ENCODE measurements at regions not wholly inside any gene's neighbourhood (a gene's known extent, or its start where the extent isn't known, plus 50 kb on each side); places are given as distances from the start of the nearest gene placed in this dataset.

DNA sequence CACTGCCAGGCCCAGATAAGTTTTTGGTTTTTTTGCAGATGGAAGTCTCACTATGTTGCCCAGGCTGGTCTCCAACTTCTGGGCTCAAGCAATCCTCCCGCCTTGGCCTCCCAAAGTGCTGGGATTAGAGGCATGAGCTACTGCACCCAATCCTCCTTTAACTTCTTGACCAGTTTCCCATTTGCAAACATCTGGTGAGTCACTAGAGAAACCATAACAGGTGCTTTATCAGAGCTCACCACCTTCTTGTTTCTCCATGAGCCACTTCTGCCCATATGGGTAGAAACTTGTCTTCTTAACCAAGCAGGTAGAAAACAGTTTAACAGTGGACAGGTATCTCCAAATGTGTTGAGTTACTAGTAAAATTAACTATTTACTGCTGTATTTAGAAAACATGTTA is 128.4 kb upstream of the AP1S2 start:
- POLR2A ChIA-PET (ENCODE audit: unreplicated experiment) = no interaction called here
- in situ Hi-C loops (cut with MboI; ENCODE audit: low sequenced_read_pairs) = no loop called here

More for the DNA sequence above, 128.4 kb upstream of the AP1S2 start:
- CTCF ChIA-PET = no interaction called here
- Histone ChIP-seq H2AK9ac (replicated peaks; ENCODE audit: low read depth, low read length, poor library complexity) (no peak overlapping the region), H3K4me2 (ENCODE audit: low read depth, low read length) (no peak overlapping the region), H3K36me3 (ENCODE audit: control insufficient read depth, insufficient read depth, low read length) (no peaks in the 10 kb centered on the region), H2BK20ac (ENCODE audit: low read depth, low read length) (no peak overlapping the region), H2BK5ac (ENCODE audit: low read depth, low read length, poor library complexity, severe bottlenecking) (no peak overlapping the region), H2BK15ac (ENCODE audit: low read depth, low read length) (no peak overlapping the region), H3K14ac (replicated peaks; ENCODE audit: low read depth, low read length) (no peak overlapping the region), H3K23ac (ENCODE audit: low read depth, low read length) (no peak overlapping the region), H4K20me1 (ENCODE audit: insufficient read depth, low read length) (no peaks in the 10 kb centered on the region), H3K4ac (ENCODE audit: low read depth, low read length) (no peak overlapping the region), H3K27me3 (ENCODE audit: control insufficient read depth, insufficient read depth, low read length) (no peaks in the 10 kb centered on the region), H3K9me3 (ENCODE audit: control insufficient read depth, insufficient read depth, low read length) (no peaks in the 10 kb centered on the region), H3K4me1 (ENCODE audit: control insufficient read depth, insufficient read depth, low read length) (no peaks in the 10 kb centered on the region), H2AK5ac (ENCODE audit: low read depth, low read length) (no peak overlapping the region), H2AFZ (replicated peaks; ENCODE audit: low read length, poor library complexity) (no peak overlapping the region), H2BK120ac (ENCODE audit: low read depth, low read length) (no peak overlapping the region), H3K18ac (ENCODE audit: low read depth, low read length) (no peak overlapping the region), H3K56ac (ENCODE audit: extremely low read depth, insufficient read depth, low read length) (no peak overlapping the region), H4K5ac (ENCODE audit: low read depth, low read length) (no peak overlapping the region), H3K27ac (ENCODE audit: insufficient read depth, low read length) (no peak overlapping the region), H3K4me3 (ENCODE audit: insufficient read depth, low read depth, low read length) (no peak overlapping the region), H3K9me1 (ENCODE audit: insufficient read depth, low read length) (no peaks in the 10 kb centered on the region), H4K91ac (ENCODE audit: insufficient read depth, low read depth, low read length) (no peak overlapping the region), H3K79me1 (ENCODE audit: low read depth in 1 of 2, low read length in 2 of 2) (no peaks in the 10 kb centered on the region), H3K9ac (ENCODE audit: low read depth, low read length) (no peak overlapping the region), H4K8ac (ENCODE audit: low read depth in 2 of 2, low read length in 2 of 2) (no peak overlapping the region)
- dilution Hi-C loops (cut with HindIII; ENCODE audit: low sequenced_read_pairs, unreplicated experiment) (no loop called here), intact Hi-C loops (cut with micrococcal nuclease) (no loop called here)
- no peak for ATAC-seq (ENCODE audit: low read depth)
- no CpG with 5 or more reads among the region's 1 CpG for WGBS, 2 experiments (ENCODE audit: extremely low coverage in 2 of 2, insufficient read length in 1 of 2)
- no TSS peak for BruUV-seq (replicated peaks)
- TF ChIP-seq, protein P1, sequence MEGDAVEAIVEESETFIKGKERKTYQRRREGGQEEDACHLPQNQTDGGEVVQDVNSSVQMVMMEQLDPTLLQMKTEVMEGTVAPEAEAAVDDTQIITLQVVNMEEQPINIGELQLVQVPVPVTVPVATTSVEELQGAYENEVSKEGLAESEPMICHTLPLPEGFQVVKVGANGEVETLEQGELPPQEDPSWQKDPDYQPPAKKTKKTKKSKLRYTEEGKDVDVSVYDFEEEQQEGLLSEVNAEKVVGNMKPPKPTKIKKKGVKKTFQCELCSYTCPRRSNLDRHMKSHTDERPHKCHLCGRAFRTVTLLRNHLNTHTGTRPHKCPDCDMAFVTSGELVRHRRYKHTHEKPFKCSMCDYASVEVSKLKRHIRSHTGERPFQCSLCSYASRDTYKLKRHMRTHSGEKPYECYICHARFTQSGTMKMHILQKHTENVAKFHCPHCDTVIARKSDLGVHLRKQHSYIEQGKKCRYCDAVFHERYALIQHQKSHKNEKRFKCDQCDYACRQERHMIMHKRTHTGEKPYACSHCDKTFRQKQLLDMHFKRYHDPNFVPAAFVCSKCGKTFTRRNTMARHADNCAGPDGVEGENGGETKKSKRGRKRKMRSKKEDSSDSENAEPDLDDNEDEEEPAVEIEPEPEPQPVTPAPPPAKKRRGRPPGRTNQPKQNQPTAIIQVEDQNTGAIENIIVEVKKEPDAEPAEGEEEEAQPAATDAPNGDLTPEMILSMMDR (conservative IDR thresholded peaks at IDR 0.05; ENCODE audit: low read depth, low read length) = no peak
- TF ChIP-seq MXI1 (IDR thresholded peaks at IDR 0.05; ENCODE audit: borderline replicate concordance, low read depth, low read length) = no peak
- TF ChIP-seq RFX5 (IDR thresholded peaks at IDR 0.05; ENCODE audit: low read depth, low read length) = no peak
- TF ChIP-seq CHD1 (IDR thresholded peaks at IDR 0.05; ENCODE audit: low read depth, low read length) = no peak
- no peak for TF ChIP-seq MAZ (IDR thresholded peaks at IDR 0.05; ENCODE audit: borderline replicate concordance, low read depth, low read length)
- no peak for DNase-seq
